Keratinocyte (primary cell): ENCODE measurements at regions not wholly inside any gene's neighbourhood (a gene's known extent, or its start where the extent isn't known, plus 50 kb on each side); places are given as distances from the start of the nearest gene placed in this dataset.

Source experiments
- DNase-seq: peaks from one replicate; pipeline ENCODE4 v3.0.0-alpha.2; 2011; ENCODE audit warnings: low read depth, missing footprints, low spot score
- FAIRE-seq: peaks from 2 replicates; lab custom pipeline; 2011; peaks lifted over from hg19 to GRCh38; lab: Jason Lieb, UNC
- H2AFZ ChIP-seq: 2 replicates; pipeline ENCODE4 v1.6.0; 2012; ENCODE audit warnings: low read length, control low read depth, inconsistent platforms; ENCODE audit not compliant: control insufficient read depth
- H3K27ac ChIP-seq: 2 replicates; pipeline ENCODE4 v1.5.1; 2011; ENCODE audit warnings: low read length; ENCODE audit not compliant: control insufficient read depth, insufficient read depth
- H3K27me3 ChIP-seq: 3 replicates; pipeline ENCODE4 v1.6.0; 2011; ENCODE audit warnings: low read length; ENCODE audit not compliant: control insufficient read depth, insufficient read depth; ENCODE audit errors: extremely low read depth
- H3K36me3 ChIP-seq, 2 experiments: 2 replicates in 1 of 2; 3 replicates in 1 of 2; pipeline ENCODE4 v1.5.1; 2011; ENCODE audit warnings: low read length in 2 of 2, mild to moderate bottlenecking in 1 of 2; ENCODE audit not compliant: control insufficient read depth in 2 of 2, insufficient read depth in 2 of 2; ENCODE audit errors: extremely low read depth in 1 of 2
- H3K4me1 ChIP-seq: 3 replicates; pipeline ENCODE4 v1.5.1; 2011; ENCODE audit warnings: low read length; ENCODE audit not compliant: control insufficient read depth, insufficient read depth; ENCODE audit errors: extremely low read depth
- H3K4me2 ChIP-seq: 3 replicates; pipeline ENCODE4 v1.6.0; 2011; ENCODE audit warnings: low read depth, low read length; ENCODE audit not compliant: control insufficient read depth, insufficient read depth; ENCODE audit errors: extremely low read depth
- H3K4me3 ChIP-seq, 3 experiments: fragments of 200-600 bp in 1 of 3; sonication (generic) in 1 of 3; 2 replicates in 2 of 3; 3 replicates in 1 of 3; pipeline ENCODE4 v1.5.1; 2011 to 2016; ENCODE audit warnings: low read length in 3 of 3, mild to moderate bottlenecking in 3 of 3, control low read depth in 2 of 3, inconsistent platforms in 1 of 3, low read depth in 1 of 3, mixed read lengths in 1 of 3, mixed run types in 1 of 3, moderate library complexity in 1 of 3; ENCODE audit not compliant: control insufficient read depth in 2 of 3, insufficient read depth in 2 of 3; ENCODE audit errors: extremely low read depth in 1 of 3
- H3K79me2 ChIP-seq: 2 replicates; pipeline ENCODE4 v1.6.0; 2012; ENCODE audit warnings: low read length; ENCODE audit not compliant: control insufficient read depth, insufficient read depth
- H3K9ac ChIP-seq: 3 replicates; pipeline ENCODE4 v1.6.0; 2011; ENCODE audit warnings: low read length; ENCODE audit not compliant: control insufficient read depth, insufficient read depth; ENCODE audit errors: extremely low read depth
- H3K9me1 ChIP-seq: 3 replicates; pipeline ENCODE4 v1.6.0; 2011; ENCODE audit warnings: low read length; ENCODE audit not compliant: control insufficient read depth, insufficient read depth; ENCODE audit errors: extremely low read depth
- H3K9me3 ChIP-seq: 2 replicates; pipeline ENCODE4 v1.5.1; 2012; ENCODE audit warnings: low read depth, low read length; ENCODE audit not compliant: control insufficient read depth
- H4K20me1 ChIP-seq: 3 replicates; pipeline ENCODE4 v1.6.0; 2011; ENCODE audit warnings: low read length; ENCODE audit not compliant: control insufficient read depth, insufficient read depth; ENCODE audit errors: extremely low read depth
- EZH2 ChIP-seq: IDR thresholded peaks from one replicate; pipeline ENCODE4 v1.6.1; 2012; ENCODE audit warnings: inconsistent platforms, mild to moderate bottlenecking, low read length, moderate library complexity
- dilution Hi-C: fragments of 300-500 bp; cut with MboI; formaldehyde crosslinking; loops from one replicate; pipeline ENCODE4 v1.7.0; 2020; ENCODE audit warnings: low sequenced_read_pairs; ENCODE audit not compliant: extremely low pct_ligation_motif_present
- TF ChIP-seq, protein P1 (sequence below), 3 experiments: IDR thresholded peaks in 1 of 3; conservative IDR thresholded peaks in 1 of 3; optimal IDR thresholded peaks in 1 of 3; 2 replicates in 2 of 3; 3 replicates in 1 of 3; pipeline versions ENCODE3 to v1.5.1; 2011; ENCODE audit warnings: low read length in 3 of 3, mild to moderate bottlenecking in 3 of 3, moderate library complexity in 2 of 3, control low read depth in 1 of 3, inconsistent platforms in 1 of 3; ENCODE audit not compliant: insufficient read depth in 2 of 3; ENCODE audit errors: extremely low read depth in 1 of 3

DNA sequence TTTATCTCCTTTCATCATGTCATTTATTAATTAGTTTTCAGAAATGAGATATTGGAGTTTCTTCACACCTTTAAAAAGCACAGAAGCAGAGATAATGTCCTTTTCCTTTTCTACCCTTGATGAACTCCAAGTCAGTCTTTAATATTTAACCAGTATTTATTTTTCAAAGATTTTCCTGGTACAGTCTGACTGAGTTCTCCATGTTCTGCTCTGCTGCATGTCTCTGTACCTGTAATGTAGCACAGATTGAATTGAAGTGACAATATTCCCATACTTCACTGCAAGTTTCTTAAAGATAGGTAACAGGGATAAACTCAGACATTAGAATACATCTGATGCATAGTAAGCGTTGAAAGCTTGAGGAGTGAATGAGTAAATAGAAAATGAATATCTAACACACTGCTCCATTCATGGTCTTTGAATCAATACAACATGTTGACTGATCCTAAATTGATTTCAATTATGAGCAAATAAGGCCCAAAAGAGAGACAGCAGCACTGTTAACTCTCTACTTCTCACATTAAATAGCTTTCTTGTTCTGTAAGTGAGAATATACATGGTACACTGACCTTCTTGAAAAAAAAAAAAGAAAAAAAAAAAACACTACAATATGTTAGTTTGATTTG lies 1323.6 kb upstream of the PRR20A start:
- dilution Hi-C loops, result no loop called here
- Histone ChIP-seq H3K36me3 (no peaks in the 10 kb centered on the region), H2AFZ (no peak overlapping the region), H3K4me1 (no peaks in the 10 kb centered on the region), H3K4me2 (no peak overlapping the region), H3K79me2 (no peaks in the 10 kb centered on the region), H3K9me3 (no peaks in the 10 kb centered on the region), H3K9me1 (no peaks in the 10 kb centered on the region), H4K20me1 (no peaks in the 10 kb centered on the region), H3K27ac (no peak overlapping the region), H3K9ac (no peak overlapping the region), H3K27me3 (no peaks in the 10 kb centered on the region), H3K4me3 (no peak overlapping the region)
- no peak for DNase-seq
- TF ChIP-seq EZH2, result no peak
- TF ChIP-seq, protein P1, sequence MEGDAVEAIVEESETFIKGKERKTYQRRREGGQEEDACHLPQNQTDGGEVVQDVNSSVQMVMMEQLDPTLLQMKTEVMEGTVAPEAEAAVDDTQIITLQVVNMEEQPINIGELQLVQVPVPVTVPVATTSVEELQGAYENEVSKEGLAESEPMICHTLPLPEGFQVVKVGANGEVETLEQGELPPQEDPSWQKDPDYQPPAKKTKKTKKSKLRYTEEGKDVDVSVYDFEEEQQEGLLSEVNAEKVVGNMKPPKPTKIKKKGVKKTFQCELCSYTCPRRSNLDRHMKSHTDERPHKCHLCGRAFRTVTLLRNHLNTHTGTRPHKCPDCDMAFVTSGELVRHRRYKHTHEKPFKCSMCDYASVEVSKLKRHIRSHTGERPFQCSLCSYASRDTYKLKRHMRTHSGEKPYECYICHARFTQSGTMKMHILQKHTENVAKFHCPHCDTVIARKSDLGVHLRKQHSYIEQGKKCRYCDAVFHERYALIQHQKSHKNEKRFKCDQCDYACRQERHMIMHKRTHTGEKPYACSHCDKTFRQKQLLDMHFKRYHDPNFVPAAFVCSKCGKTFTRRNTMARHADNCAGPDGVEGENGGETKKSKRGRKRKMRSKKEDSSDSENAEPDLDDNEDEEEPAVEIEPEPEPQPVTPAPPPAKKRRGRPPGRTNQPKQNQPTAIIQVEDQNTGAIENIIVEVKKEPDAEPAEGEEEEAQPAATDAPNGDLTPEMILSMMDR (optimal IDR thresholded peaks at IDR 0.05 in 1 of 3, IDR thresholded peaks at IDR 0.05 in 1 of 3, conservative IDR thresholded peaks at IDR 0.05 in 1 of 3; ENCODE audit: extremely low read depth in 1 of 3, insufficient read depth in 2 of 3, low read length in 3 of 3), result no peak
- FAIRE-seq, result no peak

DNA sequence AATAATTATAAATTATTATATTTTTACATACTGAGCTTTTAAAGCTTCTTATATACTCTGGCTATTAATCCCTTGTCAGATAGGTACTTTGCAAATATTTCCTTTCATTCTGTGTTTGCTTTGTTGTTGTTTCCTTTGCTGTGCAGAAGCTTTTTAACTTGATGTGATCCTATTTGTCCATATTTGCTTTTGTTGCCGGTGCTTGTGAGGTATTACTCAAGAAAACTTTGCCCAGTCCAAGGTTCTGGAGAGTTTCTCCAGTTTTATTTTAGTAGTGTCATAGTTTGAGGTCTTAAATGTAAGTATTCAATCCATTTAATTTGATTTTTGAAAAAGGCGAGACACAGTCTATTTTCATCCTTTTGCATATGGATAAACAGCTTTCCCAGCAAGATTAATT lies 1319.9 kb upstream of the PRR20A start:
- H4K20me1 ChIP-seq, result no peaks in the 10 kb centered on the region
- FAIRE-seq (no peak), DNase-seq (no peak)
- H3K9ac ChIP-seq, result no peak overlapping the region
- dilution Hi-C loops, result no loop called here
- H3K4me1 ChIP-seq, result no peaks in the 10 kb centered on the region
- no peak overlapping the region for H3K4me3 ChIP-seq
- H3K36me3 ChIP-seq, result no peaks in the 10 kb centered on the region
- H3K27ac ChIP-seq, result no peak overlapping the region
- no peaks in the 10 kb centered on the region for H3K9me3 ChIP-seq
- no peak overlapping the region for H2AFZ ChIP-seq
- no peak overlapping the region for H3K4me2 ChIP-seq
- no peaks in the 10 kb centered on the region for H3K27me3 ChIP-seq
- H3K79me2 ChIP-seq, result no peaks in the 10 kb centered on the region
- TF ChIP-seq, protein P1 (optimal IDR thresholded peaks at IDR 0.05 in 1 of 3, IDR thresholded peaks at IDR 0.05 in 1 of 3, conservative IDR thresholded peaks at IDR 0.05 in 1 of 3; ENCODE audit: extremely low read depth in 1 of 3, insufficient read depth in 2 of 3, low read length in 3 of 3), result no peak
- TF ChIP-seq EZH2, result no peak
- no peaks in the 10 kb centered on the region for H3K9me1 ChIP-seq
